ENCODE measurements at regions not wholly inside any gene's neighbourhood (a gene's known extent, or its start where the extent isn't known, plus 50 kb on each side); places are given as distances from the start of the nearest gene placed in this dataset.

- DNase-seq (ENCODE audit: low spot score) (no peak), ATAC-seq (no peak), FAIRE-seq (no peak)
- Histone ChIP-seq H2AFZ (ENCODE audit: low read length) (no peak overlapping the region), H3K9me3 (ENCODE audit: low read length) (no peaks in the 10 kb centered on the region), H3K4me2 (ENCODE audit: low read depth, low read length) (no peak overlapping the region), H3K4me1 (ENCODE audit: insufficient read depth, low read length) (no peaks in the 10 kb centered on the region), H3K9ac (ENCODE audit: insufficient read depth, low read depth, low read length) (no peak overlapping the region), H3K27ac (ENCODE audit: extremely low read length, insufficient read depth, low read length) (no peak overlapping the region), H3K79me2 (ENCODE audit: insufficient read depth, low read length) (no peaks in the 10 kb centered on the region), H3K36me3 (replicated peaks in 1 of 2; ENCODE audit: control insufficient read depth in 1 of 2, insufficient read depth in 2 of 2, low read length in 2 of 2) (no peaks in the 10 kb centered on the region), H4K20me1 (ENCODE audit: insufficient read depth, low read length) (no peaks in the 10 kb centered on the region), H3K4me3 (replicated peaks in 1 of 3; ENCODE audit: insufficient read depth in 1 of 3, low read depth in 2 of 3, low read length in 3 of 3) (no peak overlapping the region), H3K27me3 (ENCODE audit: control insufficient read depth in 1 of 2, insufficient read depth in 2 of 2, low read length in 2 of 2) (peaks cover 1 to 14% of the 10 kb centered on the region in 2 experiments; a peak in 3 of 5 replicates)
- no TSS peak for BruUV-seq (replicated peaks)
- no CpG with 5 or more reads among the region's 7 CpGs for WGBS (ENCODE audit: low lambda C conversion rate)
- no peak for TF ChIP-seq PREB (CRISPR knock-in tag; IDR thresholded peaks at IDR 0.05)
- no peak for TF ChIP-seq ZNF773 (CRISPR knock-in tag; IDR thresholded peaks at IDR 0.05; ENCODE audit: borderline replicate concordance)
- TF ChIP-seq MNT (IDR thresholded peaks at IDR 0.05), result peak; percentile 46; the same call in 1 of the 2 replicates
- TF ChIP-seq PBX2 (CRISPR knock-in tag; IDR thresholded peaks at IDR 0.05), result no peak
- intact Hi-C loops (cut with micrococcal nuclease; ENCODE audit: unreplicated experiment), result no loop called here
- ChIA-PET CTCF (ENCODE audit: low intra/inter-chr PET ratio, low total read pairs) (no interaction called here), POLR2A (no interaction called here)
- in situ Hi-C loops (cut with HindIII; ENCODE audit: extremely low pct_ligation_motif_present, low pct_unique_long_range_greater_than_20kb), result no loop called here
Observed at GRCh38 chr22:48210812-48211211, 1448.4 kb downstream of the TBC1D22A start.

- Histone ChIP-seq H3K4me1 (ENCODE audit: insufficient read depth, low read length) (no peaks in the 10 kb centered on the region), H3K4me3 (replicated peaks in 1 of 3; ENCODE audit: insufficient read depth in 1 of 3, low read depth in 2 of 3, low read length in 3 of 3) (no peak overlapping the region), H2AFZ (ENCODE audit: low read length) (no peak overlapping the region), H3K9me3 (ENCODE audit: low read length) (no peaks in the 10 kb centered on the region), H3K9ac (ENCODE audit: insufficient read depth, low read depth, low read length) (no peak overlapping the region), H3K79me2 (ENCODE audit: insufficient read depth, low read length) (no peaks in the 10 kb centered on the region), H3K4me2 (ENCODE audit: low read depth, low read length) (no peak overlapping the region), H3K27me3 (ENCODE audit: control insufficient read depth in 1 of 2, insufficient read depth in 2 of 2, low read length in 2 of 2) (peaks cover 1 to 14% of the 10 kb centered on the region in 2 experiments; a peak in 3 of 5 replicates), H3K27ac (ENCODE audit: extremely low read length, insufficient read depth, low read length) (no peak overlapping the region), H3K36me3 (replicated peaks in 1 of 2; ENCODE audit: control insufficient read depth in 1 of 2, insufficient read depth in 2 of 2, low read length in 2 of 2) (no peaks in the 10 kb centered on the region), H4K20me1 (ENCODE audit: insufficient read depth, low read length) (no peaks in the 10 kb centered on the region)
- ChIA-PET POLR2A (no interaction called here), CTCF (ENCODE audit: low intra/inter-chr PET ratio, low total read pairs) (no interaction called here)
- in situ Hi-C loops (cut with HindIII; ENCODE audit: extremely low pct_ligation_motif_present, low pct_unique_long_range_greater_than_20kb), result no loop called here
- 2% methylated on average over 10 of the region's 10 CpGs for WGBS (ENCODE audit: low lambda C conversion rate)
- no peak for DNase-seq (ENCODE audit: low spot score)
- no peak for FAIRE-seq
- BruUV-seq (replicated peaks), result no TSS peak
- ATAC-seq, result no peak
- intact Hi-C loops (cut with micrococcal nuclease; ENCODE audit: unreplicated experiment), result no loop called here
- TF ChIP-seq SETDB1 (CRISPR knock-in tag; IDR thresholded peaks at IDR 0.05; ENCODE audit: borderline replicate concordance) (no peak), ZNF646 (CRISPR knock-in tag; IDR thresholded peaks at IDR 0.05) (no peak), ZNF556 (CRISPR knock-in tag; IDR thresholded peaks at IDR 0.05; ENCODE audit: borderline replicate concordance) (no peak)
Observed at GRCh38 chr22:48210198-48210580, 1447.7 kb downstream of the TBC1D22A start.

All from HepG2 (cell line).